ENCODE measurements at regions not wholly inside any gene's neighbourhood (a gene's known extent, or its start where the extent isn't known, plus 50 kb on each side); places are given as distances from the start of the nearest gene placed in this dataset.

DNA sequence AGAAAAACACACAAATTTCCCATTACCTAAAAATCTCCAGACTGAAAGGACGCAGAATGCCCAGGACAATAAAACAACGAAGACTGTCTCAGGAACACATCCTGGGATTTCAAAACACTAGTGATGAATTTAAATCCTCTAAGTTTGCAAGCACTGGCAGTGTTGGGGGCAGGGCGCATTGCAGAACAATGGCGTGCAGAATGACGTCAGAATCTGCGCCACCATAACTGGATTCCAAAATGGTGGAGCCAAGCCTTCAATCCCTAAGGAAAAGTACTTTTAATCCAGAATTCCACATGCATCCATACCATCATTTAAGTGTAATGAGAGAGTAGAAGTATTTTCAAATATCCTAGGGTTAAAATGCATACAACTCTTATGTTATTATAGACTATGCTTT is 679.1 kb downstream of the TRIML1 start:
- intact Hi-C loops (cut with DNase I; ENCODE audit: low total_unique reads), result no loop called here
- TF ChIP-seq POLR2A (IDR thresholded peaks at IDR 0.05), result no peak
- TF ChIP-seq, protein P1, sequence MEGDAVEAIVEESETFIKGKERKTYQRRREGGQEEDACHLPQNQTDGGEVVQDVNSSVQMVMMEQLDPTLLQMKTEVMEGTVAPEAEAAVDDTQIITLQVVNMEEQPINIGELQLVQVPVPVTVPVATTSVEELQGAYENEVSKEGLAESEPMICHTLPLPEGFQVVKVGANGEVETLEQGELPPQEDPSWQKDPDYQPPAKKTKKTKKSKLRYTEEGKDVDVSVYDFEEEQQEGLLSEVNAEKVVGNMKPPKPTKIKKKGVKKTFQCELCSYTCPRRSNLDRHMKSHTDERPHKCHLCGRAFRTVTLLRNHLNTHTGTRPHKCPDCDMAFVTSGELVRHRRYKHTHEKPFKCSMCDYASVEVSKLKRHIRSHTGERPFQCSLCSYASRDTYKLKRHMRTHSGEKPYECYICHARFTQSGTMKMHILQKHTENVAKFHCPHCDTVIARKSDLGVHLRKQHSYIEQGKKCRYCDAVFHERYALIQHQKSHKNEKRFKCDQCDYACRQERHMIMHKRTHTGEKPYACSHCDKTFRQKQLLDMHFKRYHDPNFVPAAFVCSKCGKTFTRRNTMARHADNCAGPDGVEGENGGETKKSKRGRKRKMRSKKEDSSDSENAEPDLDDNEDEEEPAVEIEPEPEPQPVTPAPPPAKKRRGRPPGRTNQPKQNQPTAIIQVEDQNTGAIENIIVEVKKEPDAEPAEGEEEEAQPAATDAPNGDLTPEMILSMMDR (IDR thresholded peaks at IDR 0.05), result no peak
- 92 to 95% methylated on average over 6 of the region's 6 CpGs for WGBS, 2 donors
- DNase-seq (ENCODE audit: low spot score in 2 of 2), result no peak
- H3K4me3 ChIP-seq (ENCODE audit: low read depth, poor library complexity, severe bottlenecking), result no peak overlapping the region

DNA sequence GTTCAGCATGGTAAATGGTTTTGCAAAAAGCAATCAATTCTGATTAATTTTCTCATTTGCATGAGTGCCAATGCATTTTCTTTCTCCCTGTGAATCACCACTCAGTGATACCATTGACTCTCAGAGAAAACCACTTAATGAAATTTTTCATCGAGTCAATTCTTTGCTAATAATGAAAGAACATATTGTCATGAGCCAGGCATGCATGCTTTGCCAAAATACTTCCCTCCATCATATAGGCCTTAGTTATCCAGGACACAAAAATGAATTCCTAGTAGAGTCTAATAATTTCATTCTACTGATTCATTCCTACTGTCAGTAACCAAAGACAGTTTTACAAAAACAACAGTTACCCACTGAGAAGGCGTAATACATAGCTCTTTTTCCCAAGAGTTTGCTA is 680.0 kb downstream of the TRIML1 start:
- intact Hi-C loops (cut with DNase I; ENCODE audit: low total_unique reads), result no loop called here

DNA sequence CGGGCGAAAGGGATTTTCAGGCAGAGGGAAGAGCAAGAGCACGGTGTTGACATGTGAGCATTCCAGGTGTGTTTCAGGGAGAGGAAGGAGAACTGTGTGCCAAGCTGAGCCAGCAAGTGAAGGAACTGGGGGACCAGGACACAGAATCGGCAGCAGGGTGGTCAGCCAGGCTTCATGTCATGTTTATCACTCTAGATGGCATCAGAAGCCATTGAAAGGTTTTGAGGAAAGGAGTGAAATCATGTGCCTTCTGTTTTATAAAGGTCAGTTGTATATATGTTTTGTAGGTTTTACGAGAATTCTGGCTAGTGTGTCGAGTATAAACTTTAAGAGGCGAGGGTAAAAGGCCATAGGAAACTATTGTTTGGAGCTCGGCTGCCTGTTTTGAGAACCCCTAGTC is 682.3 kb downstream of the TRIML1 start:
- DNase-seq (ENCODE audit: low spot score in 2 of 2), result no peak
- TF ChIP-seq, protein P1 (IDR thresholded peaks at IDR 0.05), result no peak
- no peak for TF ChIP-seq POLR2A (IDR thresholded peaks at IDR 0.05)
- 86% methylated on average over 8 of the region's 8 CpGs for WGBS, 2 donors
- intact Hi-C loops (cut with DNase I; ENCODE audit: low total_unique reads), result no loop called here
- no peak overlapping the region for H3K4me3 ChIP-seq (ENCODE audit: low read depth, poor library complexity, severe bottlenecking)

More for the DNA sequence above, 680.0 kb downstream of the TRIML1 start:
- 39 to 87% methylated on average over 2 of the region's 2 CpGs for WGBS, 2 donors
- no peak for DNase-seq (ENCODE audit: low spot score in 2 of 2)
- no peak for TF ChIP-seq POLR2A (IDR thresholded peaks at IDR 0.05)
- TF ChIP-seq, protein P1 (IDR thresholded peaks at IDR 0.05), result no peak
- no peak overlapping the region for H3K4me3 ChIP-seq (ENCODE audit: low read depth, poor library complexity, severe bottlenecking)

DNA sequence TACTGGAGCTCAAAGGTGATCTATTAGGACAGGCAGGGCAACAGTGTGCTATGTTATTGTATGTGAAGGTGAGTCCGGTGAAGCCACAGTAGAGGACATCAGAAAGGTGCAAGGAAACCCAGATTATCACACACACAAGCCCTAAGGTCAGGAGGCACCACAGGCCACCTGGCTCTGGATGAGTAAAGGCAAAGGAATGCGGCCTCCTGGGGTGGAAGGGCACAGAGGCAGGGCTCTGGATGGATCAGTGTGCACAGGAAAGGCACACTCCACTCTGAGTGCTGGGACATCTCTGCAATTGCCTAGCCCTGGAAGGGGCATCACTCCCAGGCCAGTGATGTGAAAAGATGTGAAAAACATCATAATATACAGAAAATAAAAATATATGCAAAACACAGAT is 683.5 kb downstream of the TRIML1 start:
- no peak for TF ChIP-seq POLR2A (IDR thresholded peaks at IDR 0.05)
- TF ChIP-seq, protein P1 (IDR thresholded peaks at IDR 0.05), result no peak
- WGBS, 2 donors, result 63 to 65% methylated on average over 2 of the region's 2 CpGs
- intact Hi-C loops (cut with DNase I; ENCODE audit: low total_unique reads), result no loop called here
- no peak overlapping the region for H3K4me3 ChIP-seq (ENCODE audit: low read depth, poor library complexity, severe bottlenecking)
- DNase-seq (ENCODE audit: low spot score in 2 of 2), result no peak

DNA sequence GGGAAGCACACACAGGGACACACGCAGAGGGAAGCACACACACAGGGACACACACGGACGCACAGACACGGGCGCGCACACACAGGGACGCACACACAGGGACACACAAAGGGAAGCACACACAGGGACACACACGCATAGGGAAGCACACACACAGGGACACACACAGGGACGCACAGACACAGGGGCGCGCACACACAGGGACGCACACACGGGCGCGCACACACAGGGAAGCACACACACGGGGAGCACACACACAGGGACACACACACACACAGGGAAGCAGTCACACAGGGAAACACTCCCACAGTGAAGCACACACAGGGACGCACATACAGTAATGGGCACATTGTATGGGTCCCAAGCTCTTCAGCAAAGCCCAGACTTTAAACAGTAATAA is 685.3 kb downstream of the TRIML1 start:
- 92 to 94% methylated on average over 17 of the region's 17 CpGs for WGBS, 2 donors
- H3K4me3 ChIP-seq (ENCODE audit: low read depth, poor library complexity, severe bottlenecking), result no peak overlapping the region
- intact Hi-C loops (cut with DNase I; ENCODE audit: low total_unique reads), result no loop called here
- no peak for DNase-seq (ENCODE audit: low spot score in 2 of 2)
- TF ChIP-seq, protein P1 (IDR thresholded peaks at IDR 0.05), result no peak
- no peak for TF ChIP-seq POLR2A (IDR thresholded peaks at IDR 0.05)

DNA sequence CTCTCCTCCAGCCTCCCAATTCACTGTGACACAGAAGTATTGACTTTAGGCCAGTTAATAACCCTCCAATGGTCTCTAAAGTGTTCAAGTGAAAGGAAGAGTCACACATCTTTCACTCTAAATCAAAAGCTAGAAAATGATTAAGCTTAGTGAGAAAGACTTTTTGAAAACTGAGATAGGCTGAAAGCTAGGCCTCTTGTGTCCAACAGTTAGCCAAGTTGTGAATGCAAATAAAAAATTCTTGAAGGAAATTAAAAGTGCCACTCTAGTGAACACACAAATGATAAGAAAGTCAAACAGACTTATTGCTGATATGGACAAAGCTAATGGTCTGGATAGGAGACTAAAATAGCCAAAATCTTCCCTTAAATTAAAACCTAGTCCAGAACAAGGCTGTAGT is 687.2 kb downstream of the TRIML1 start:
- intact Hi-C loops (cut with DNase I; ENCODE audit: low total_unique reads), result no loop called here
- no peak overlapping the region for H3K4me3 ChIP-seq (ENCODE audit: low read depth, poor library complexity, severe bottlenecking)
- no peak for DNase-seq (ENCODE audit: low spot score in 2 of 2)
- TF ChIP-seq, protein P1 (IDR thresholded peaks at IDR 0.05), result no peak
- TF ChIP-seq POLR2A (IDR thresholded peaks at IDR 0.05), result no peak

Data from lower leg skin (tissue), 4 donors.